ENCODE measurements at regions not wholly inside any gene's neighbourhood (a gene's known extent, or its start where the extent isn't known, plus 50 kb on each side); places are given as distances from the start of the nearest gene placed in this dataset.
A peak's percentile ranks its signal among the peaks of the same experiment; 100 is the strongest.

GRCh38 chr4:136528131-136528530 is 1004.2 kb downstream of the PCDH18 start:
- FAIRE-seq (no peak), ATAC-seq (no peak), DNase-seq (no peak)
- no peaks in the 10 kb centered on the region for H3K36me3 ChIP-seq
- H3K9me3 ChIP-seq: no peaks in the 10 kb centered on the region
- H3K27me3 ChIP-seq: no peaks in the 10 kb centered on the region
- TF ChIP-seq CTCF (IDR thresholded peaks at IDR 0.05): no peak
- intact Hi-C loops (cut with DNase I): no loop called here
- H3K27ac ChIP-seq: no peak overlapping the region
- H3K4me1 ChIP-seq: no peaks in the 10 kb centered on the region
- no peak overlapping the region for H3K4me3 ChIP-seq

- no peak for ATAC-seq
- TF ChIP-seq CTCF (IDR thresholded peaks at IDR 0.05): no peak
- FAIRE-seq: no peak
- WGBS, 2 donors: 33 to 46% methylated on average over 2 of the region's 2 CpGs
- no peak for DNase-seq
- Histone ChIP-seq H3K36me3 (no peaks in the 10 kb centered on the region), H3K27ac (no peak overlapping the region), H3K9me3 (no peaks in the 10 kb centered on the region), H3K27me3 (no peaks in the 10 kb centered on the region), H3K4me3 (no peak overlapping the region), H3K4me1 (no peaks in the 10 kb centered on the region)
- intact Hi-C loops (cut with DNase I): no loop called here
Measured at GRCh38 chr4:136526517-136526916, 1005.8 kb downstream of the PCDH18 start.

DNA sequence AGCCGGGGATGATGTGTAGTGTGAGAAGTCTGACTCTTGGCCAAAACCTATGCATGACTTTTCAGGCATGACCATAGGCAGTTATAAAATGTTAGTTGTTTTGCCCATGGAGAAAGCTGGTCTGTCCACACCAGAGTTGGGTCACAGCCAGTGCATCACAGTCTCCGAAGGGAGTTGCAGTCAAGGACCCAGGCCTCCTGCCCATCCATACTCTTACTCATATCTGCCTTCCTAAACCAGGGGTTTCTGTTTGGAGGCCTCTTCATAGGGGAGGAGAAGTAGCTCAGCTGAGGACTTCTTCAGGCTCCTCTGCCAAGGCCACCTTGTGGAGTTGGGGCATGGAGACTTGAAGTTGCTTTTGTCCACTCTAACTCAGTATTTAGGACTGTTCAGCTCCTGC is 1008.3 kb downstream of the PCDH18 start:
- DNase-seq (peak in 1 of 6 donors; percentile 13), ATAC-seq (no peak), FAIRE-seq (no peak)
- no peaks in the 10 kb centered on the region for H3K9me3 ChIP-seq
- no peak overlapping the region for H3K4me3 ChIP-seq
- 83 to 93% methylated on average over 2 of the region's 2 CpGs for WGBS, 2 donors
- no peak overlapping the region for H3K27ac ChIP-seq
- H3K27me3 ChIP-seq: no peaks in the 10 kb centered on the region
- no peak for TF ChIP-seq CTCF (IDR thresholded peaks at IDR 0.05)
- H3K36me3 ChIP-seq: no peaks in the 10 kb centered on the region
- intact Hi-C loops (cut with DNase I): no loop called here
- H3K4me1 ChIP-seq: no peaks in the 10 kb centered on the region

- no peak for TF ChIP-seq CTCF (IDR thresholded peaks at IDR 0.05)
- intact Hi-C loops (cut with DNase I): no loop called here
- no peak for DNase-seq
- no peak for FAIRE-seq
- H3K4me1 ChIP-seq: no peaks in the 10 kb centered on the region
- peaks cover 0 to 3% (median 0%) of the 10 kb centered on the region in 4 donors for H3K9me3 ChIP-seq
- 49 to 61% methylated on average over 3 of the region's 3 CpGs for WGBS, 2 donors
- ATAC-seq: no peak
- H3K27me3 ChIP-seq: no peaks in the 10 kb centered on the region
- H3K4me3 ChIP-seq: no peak overlapping the region
- H3K27ac ChIP-seq: no peak overlapping the region
- H3K36me3 ChIP-seq: no peaks in the 10 kb centered on the region
Measured at GRCh38 chr4:136516371-136516770, 1015.9 kb downstream of the PCDH18 start.

DNA sequence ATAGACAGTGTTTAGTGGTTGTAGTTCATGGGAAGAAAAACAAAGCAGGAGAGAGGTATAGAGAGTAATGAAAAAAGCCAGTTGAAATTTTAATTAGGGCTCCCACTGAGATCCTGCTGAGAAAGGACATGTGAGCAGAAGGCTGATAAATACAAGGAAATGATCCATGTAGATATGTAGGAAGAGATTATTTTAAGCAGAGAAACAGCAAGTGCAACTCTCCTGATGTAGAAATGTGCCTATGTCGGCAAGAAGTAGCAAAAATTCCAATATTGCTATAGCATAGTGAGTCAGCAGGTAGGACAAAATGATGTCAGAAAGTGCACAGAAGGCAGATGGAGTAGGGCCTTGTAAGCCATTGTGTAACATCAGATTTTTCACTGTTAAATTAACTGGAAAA is 1027.3 kb downstream of the PCDH18 start:
- Histone ChIP-seq H3K27me3 (peaks cover 0 to 3% (median 0%) of the 10 kb centered on the region in 4 donors), H3K4me3 (no peak overlapping the region), H3K9me3 (no peaks in the 10 kb centered on the region), H3K27ac (no peak overlapping the region), H3K36me3 (no peaks in the 10 kb centered on the region), H3K4me1 (no peaks in the 10 kb centered on the region)
- ATAC-seq (no peak), DNase-seq (no peak), FAIRE-seq (no peak)
- TF ChIP-seq CTCF (IDR thresholded peaks at IDR 0.05): no peak
- intact Hi-C loops (cut with DNase I): no loop called here
- WGBS, 2 donors: 40 to 52% methylated on average over 1 of the region's 1 CpG
